Heart right ventricle (tissue), 16 donors: ENCODE measurements at regions not wholly inside any gene's neighbourhood (a gene's known extent, or its start where the extent isn't known, plus 50 kb on each side); places are given as distances from the start of the nearest gene placed in this dataset.

Experiments used
- ATAC-seq, 8 donors: fragments of 200-7000 bp; cut with Tn5 transposase; one replicate each; pipeline ENCODE4 v1.9.1; 2020; ENCODE audit warnings: mild to moderate bottlenecking in 8 of 8, moderate library complexity in 8 of 8, moderate number of reproducible peaks in 1 of 8
- DNase-seq, 2 donors: peaks; one replicate each; pipeline ENCODE4 v3.0.0-alpha.2; 2020
- H3K27ac ChIP-seq, 10 donors: fragments of 200-600 bp; sonication (generic) in 2 of 10; one replicate each; pipeline versions ENCODE4 v1.5.0 to v1.8.0; 2020 to 2022; ENCODE audit warnings: mild to moderate bottlenecking in 3 of 10
- H3K27me3 ChIP-seq, 7 donors: fragments of 200-600 bp; one replicate each; pipeline ENCODE4 v1.8.0; 2021 to 2022; ENCODE audit warnings: mild to moderate bottlenecking in 2 of 7
- H3K36me3 ChIP-seq, 9 donors: fragments of 200-600 bp; sonication (generic) in 1 of 9; one replicate each; pipeline versions ENCODE4 v1.5.0 to v1.8.0; 2020 to 2022; ENCODE audit warnings: mild to moderate bottlenecking in 2 of 9
- H3K4me1 ChIP-seq, 9 donors: fragments of 200-600 bp; sonication (generic) in 1 of 9; one replicate each; pipeline versions ENCODE4 v1.5.0 to v1.8.0; 2020 to 2022; ENCODE audit warnings: mild to moderate bottlenecking in 4 of 9
- H3K4me3 ChIP-seq, 10 donors: fragments of 200-600 bp; sonication (generic) in 2 of 10; one replicate each; pipeline versions ENCODE4 v1.5.0 to v1.8.0; 2020 to 2022; ENCODE audit warnings: mild to moderate bottlenecking in 7 of 10, moderate library complexity in 2 of 10
- H3K9me3 ChIP-seq, 11 donors: fragments of 200-600 bp in 10 of 11; sonication (generic) in 2 of 11; one replicate each; pipeline versions ENCODE4 v1.5.0 to v1.8.0; 2013 to 2022; ENCODE audit warnings: mild to moderate bottlenecking in 2 of 11, control low read depth in 1 of 11, moderate library complexity in 1 of 11
- WGBS, 2 donors: extraction: QIAGEN DNeasy Blood & Tissue Kit; methylation state at CpG; one replicate each; pipeline ENCODE4 v1.1.7; 2013; ENCODE audit warnings: inconsistent platforms in 1 of 2; 5-methylcytosine and 5-hydroxymethylcytosine counted together
- intact Hi-C, 10 donors: fragments of 100-400 bp; cut with DNase I; formaldehyde crosslinking; loops; one replicate each; pipeline versions ENCODE4 v1.11.1 to v1.14.2; 2022
- TF ChIP-seq, protein P1 (sequence below), 9 donors: fragments of 200-600 bp; sonication (generic) in 2 of 9; IDR thresholded peaks; one replicate each; pipeline versions ENCODE4 v1.5.0 to v1.8.0; 2021 to 2022; ENCODE audit warnings: antibody characterized with exemption in 9 of 9, mild to moderate bottlenecking in 5 of 9, moderate library complexity in 1 of 9
- donor health status: Arrhythmogenic right ventricular cardiomyopathy.
- donor health status: ischemic (EF 13 %, LVEDD 7.1; RV severe dilation, severe dysfunction).
- donor health status: healthy with polysubstance abuse.
- donor health status: DM: no; HTN: yes; CAD: no.
- donor health status: DM: no; HTN: no; CAD: no.
- donor health status: ischemic (EF 25% LVEDD 6.9; RV normal size, moderate dysfunction).
- donor health status: ischemic (EF 25% LVEDD 5.7; RV mildly dilated, moderate dysfunction).
- donor health status: healthy.
- donor health status: DM: yes; HTN: yes; CAD: no.
- donor health status: Ischemic cardiomyopathy.
- donor health status: ischemic (EF 35%, LVEDD 5.7; RV mildly dilated, moderate dysfunction).
- donor health status: nonischemic (EF 11% LVEDD 7.7; RV severe dilation, severe dysfunction).
- donor health status: DM: yes; HTN: yes; CAD: no.
- donor health status: PGD.
- donor health status: ischemic (EF 29% LVEDD 5.4; RV normal size, mild dysfunction).
- donor health status: nonischemic (EF 23%, LVEDD 6.1; RV moderate dilation, normal function).

DNA sequence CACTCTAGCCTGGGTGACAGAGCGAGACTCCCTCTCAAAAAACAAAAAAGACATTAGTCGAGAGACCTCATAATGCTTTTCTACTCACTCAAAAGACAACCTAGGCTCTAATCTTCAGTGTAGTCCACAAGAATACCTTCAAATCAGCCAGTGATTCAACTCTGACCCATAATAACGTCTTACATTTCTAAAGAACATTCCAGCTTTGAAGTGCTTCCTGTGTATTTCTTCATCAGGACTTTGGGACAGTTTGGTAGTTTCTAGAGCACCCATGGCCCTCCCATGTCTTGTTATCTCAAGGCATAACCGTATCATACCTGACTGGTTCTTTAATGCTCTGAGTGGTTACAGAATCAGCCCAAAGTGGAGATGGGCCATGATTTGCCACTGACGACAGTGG is 221.3 kb downstream of the SKIDA1 start:
- intact Hi-C loops = no loop called here
- H3K27ac ChIP-seq = no peak overlapping the region
- H3K27me3 ChIP-seq = no peaks in the 10 kb centered on the region
- H3K4me1 ChIP-seq = peaks cover 0 to 3% (median 0%) of the 10 kb centered on the region in 9 donors
- no peak overlapping the region for H3K4me3 ChIP-seq
- H3K9me3 ChIP-seq = no peaks in the 10 kb centered on the region
- ATAC-seq = no peak
- whole genome bisulfite sequencing, 2 donors = 77 to 78% methylated on average over 5 of the region's 5 CpGs
- TF ChIP-seq, protein P1, sequence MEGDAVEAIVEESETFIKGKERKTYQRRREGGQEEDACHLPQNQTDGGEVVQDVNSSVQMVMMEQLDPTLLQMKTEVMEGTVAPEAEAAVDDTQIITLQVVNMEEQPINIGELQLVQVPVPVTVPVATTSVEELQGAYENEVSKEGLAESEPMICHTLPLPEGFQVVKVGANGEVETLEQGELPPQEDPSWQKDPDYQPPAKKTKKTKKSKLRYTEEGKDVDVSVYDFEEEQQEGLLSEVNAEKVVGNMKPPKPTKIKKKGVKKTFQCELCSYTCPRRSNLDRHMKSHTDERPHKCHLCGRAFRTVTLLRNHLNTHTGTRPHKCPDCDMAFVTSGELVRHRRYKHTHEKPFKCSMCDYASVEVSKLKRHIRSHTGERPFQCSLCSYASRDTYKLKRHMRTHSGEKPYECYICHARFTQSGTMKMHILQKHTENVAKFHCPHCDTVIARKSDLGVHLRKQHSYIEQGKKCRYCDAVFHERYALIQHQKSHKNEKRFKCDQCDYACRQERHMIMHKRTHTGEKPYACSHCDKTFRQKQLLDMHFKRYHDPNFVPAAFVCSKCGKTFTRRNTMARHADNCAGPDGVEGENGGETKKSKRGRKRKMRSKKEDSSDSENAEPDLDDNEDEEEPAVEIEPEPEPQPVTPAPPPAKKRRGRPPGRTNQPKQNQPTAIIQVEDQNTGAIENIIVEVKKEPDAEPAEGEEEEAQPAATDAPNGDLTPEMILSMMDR (IDR thresholded peaks at IDR 0.05) = no peak
- no peak for DNase-seq
- H3K36me3 ChIP-seq = no peaks in the 10 kb centered on the region

- peaks cover 0 to 3% (median 0%) of the 10 kb centered on the region in 9 donors for H3K4me1 ChIP-seq
- intact Hi-C loops = no loop called here
- no peaks in the 10 kb centered on the region for H3K9me3 ChIP-seq
- H3K27me3 ChIP-seq = no peaks in the 10 kb centered on the region
- no peaks in the 10 kb centered on the region for H3K36me3 ChIP-seq
- ATAC-seq (no peak), DNase-seq (no peak)
- TF ChIP-seq, protein P1 (IDR thresholded peaks at IDR 0.05) = no peak
- H3K27ac ChIP-seq = no peak overlapping the region
- WGBS, 2 donors = 78 to 85% methylated on average over 1 of the region's 1 CpG
- H3K4me3 ChIP-seq = no peak overlapping the region
Measured at GRCh38 chr10:21300551-21300950, 224.9 kb downstream of the SKIDA1 start.

DNA sequence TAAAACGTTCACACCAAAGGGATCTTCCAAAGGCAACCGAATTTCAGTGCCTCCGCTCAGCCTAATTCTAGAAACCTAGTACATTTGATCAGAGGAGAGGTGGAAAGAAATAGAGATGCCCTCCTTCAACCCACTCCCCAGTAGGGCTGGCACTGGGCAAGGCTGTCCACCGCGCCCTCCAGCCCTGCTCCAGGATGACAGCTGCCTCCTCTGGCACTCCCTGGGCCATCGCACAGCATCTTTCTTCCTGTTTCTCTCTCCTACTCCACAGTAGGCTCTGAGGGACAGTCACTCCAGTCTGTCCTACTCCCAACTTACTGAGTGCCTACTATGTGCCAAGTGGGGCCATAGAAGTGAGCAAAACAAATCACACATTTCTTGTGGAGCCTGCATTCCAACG is 226.2 kb downstream of the SKIDA1 start:
- whole genome bisulfite sequencing, 2 donors = 91 to 95% methylated on average over 7 of the region's 7 CpGs
- TF ChIP-seq, protein P1 (IDR thresholded peaks at IDR 0.05) = no peak
- Histone ChIP-seq H3K9me3 (no peaks in the 10 kb centered on the region), H3K27me3 (no peaks in the 10 kb centered on the region), H3K4me1 (peaks cover 0 to 3% (median 0%) of the 10 kb centered on the region in 9 donors), H3K36me3 (no peaks in the 10 kb centered on the region), H3K4me3 (no peak overlapping the region), H3K27ac (no peak overlapping the region)
- no peak for ATAC-seq
- no peak for DNase-seq
- intact Hi-C loops = no loop called here

DNA sequence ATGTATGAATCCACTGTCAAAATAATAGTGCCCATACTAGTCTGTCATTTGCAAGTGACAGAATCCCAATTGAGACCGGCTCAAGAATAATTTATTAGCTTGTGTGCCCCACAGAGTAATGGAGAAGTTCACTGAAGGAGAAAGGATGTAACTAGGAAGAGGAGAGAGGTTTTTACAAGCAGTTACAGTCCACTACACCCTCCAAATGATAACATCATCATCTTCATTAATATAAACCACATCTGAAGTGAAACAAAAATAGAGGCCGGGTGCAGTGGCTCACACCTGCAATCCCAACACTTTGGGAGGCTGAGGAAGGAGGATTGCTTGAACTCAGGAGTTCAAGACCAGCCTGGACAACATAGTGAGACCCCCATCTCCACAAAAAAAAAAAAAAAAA is 226.8 kb downstream of the SKIDA1 start:
- ATAC-seq = no peak

More for the DNA sequence above, 226.8 kb downstream of the SKIDA1 start:
- Histone ChIP-seq H3K36me3 (no peaks in the 10 kb centered on the region), H3K9me3 (no peaks in the 10 kb centered on the region), H3K4me3 (no peak overlapping the region), H3K27ac (no peak overlapping the region), H3K27me3 (no peaks in the 10 kb centered on the region), H3K4me1 (peaks cover 0 to 3% (median 1%) of the 10 kb centered on the region in 9 donors)
- DNase-seq = no peak
- intact Hi-C loops = no loop called here
- TF ChIP-seq, protein P1 (IDR thresholded peaks at IDR 0.05) = no peak
- WGBS, 2 donors = 93 to 97% methylated on average over 2 of the region's 2 CpGs
